HepG2 (cell line): ENCODE measurements at regions not wholly inside any gene's neighbourhood (a gene's known extent, or its start where the extent isn't known, plus 50 kb on each side); places are given as distances from the start of the nearest gene placed in this dataset.
"Not testable (repeated sequence)": the region's sequence is repeated elsewhere in the genome, so short reads cannot be mapped to it uniquely, and the experiment has no call there.

Source experiments
- ATAC-seq: fragments of 200-7000 bp; cut with Tn5 transposase; 3 replicates; pipeline ENCODE4 v1.9.1; 2020; ENCODE audit warnings: mild to moderate bottlenecking, moderate library complexity
- BruUV-seq: library from RNA; stranded (reverse); fragments of 400-500 nt; replicated peaks from 2 replicates; lab custom pipeline; 2021; lab: Mats Ljungman, UMichigan
- CTCF ChIA-PET: fragments of 300-600 bp; formaldehyde crosslinking; extraction: SDS; loops from one replicate; lab custom pipeline; 2021; ENCODE audit warnings: low total read pairs, inconsistent platforms, low intra/inter-chr PET ratio; lab: Yijun Ruan, JAX
- POLR2A ChIA-PET: fragments of 350-600 bp; sonication (Branson Sonifier 250); formaldehyde crosslinking; loops from one replicate; lab custom pipeline; 2020; ENCODE audit warnings: antibody characterized with exemption, inconsistent platforms; lab: Yijun Ruan, JAX
- DNase-seq: peaks from one replicate; pipeline ENCODE4 v3.0.0-alpha.2; 2015; ENCODE audit warnings: low spot score
- FAIRE-seq: peaks from 3 replicates; lab custom pipeline; 2011; peaks lifted over from hg19 to GRCh38; lab: Jason Lieb, UNC
- H2AFZ ChIP-seq: one replicate; pipeline ENCODE4 v1.6.1; 2011; ENCODE audit warnings: low read length, inconsistent platforms
- H3K27ac ChIP-seq: fragments of 300-600 bp; 3 replicates; pipeline ENCODE4 v1.8.0; 2011; ENCODE audit warnings: mixed run types, mild to moderate bottlenecking, mixed read lengths, low read length, inconsistent platforms; ENCODE audit not compliant: insufficient read depth; ENCODE audit errors: extremely low read length
- H3K27me3 ChIP-seq, 2 experiments: fragments of 200-600 bp in 1 of 2; 2 replicates in 1 of 2; 3 replicates in 1 of 2; pipeline versions ENCODE4 v1.6.0 to v1.8.0; 2011; ENCODE audit warnings: low read length in 2 of 2, mild to moderate bottlenecking in 2 of 2, moderate library complexity in 2 of 2, inconsistent platforms in 1 of 2; ENCODE audit not compliant: insufficient read depth in 2 of 2, control insufficient read depth in 1 of 2
- H3K36me3 ChIP-seq, 2 experiments: fragments of 200-600 bp in 1 of 2; replicated peaks in 1 of 2; 2 replicates in 1 of 2; 3 replicates in 1 of 2; pipeline versions ENCODE4 v1.5.1 to v1.8.0; 2011; ENCODE audit warnings: low read length in 2 of 2, inconsistent platforms in 1 of 2; ENCODE audit not compliant: insufficient read depth in 2 of 2, control insufficient read depth in 1 of 2
- H3K4me1 ChIP-seq: 2 replicates; pipeline ENCODE4 v1.5.1; 2012; ENCODE audit warnings: low read length, inconsistent platforms; ENCODE audit not compliant: insufficient read depth
- H3K4me2 ChIP-seq: 2 replicates; pipeline ENCODE4 v1.6.0; 2011; ENCODE audit warnings: low read depth, low read length, inconsistent platforms
- H3K4me3 ChIP-seq, 3 experiments: fragments of 200-600 bp in 1 of 3; sonication (generic), shearing (Covaris generic) in 1 of 3; replicated peaks in 1 of 3; 2 replicates each; pipeline ENCODE4 v1.5.1; 2011 to 2016; ENCODE audit warnings: low read length in 3 of 3, inconsistent platforms in 2 of 3, low read depth in 2 of 3, mild to moderate bottlenecking in 2 of 3, control low read depth in 1 of 3, mixed read lengths in 1 of 3; ENCODE audit not compliant: insufficient read depth in 1 of 3
- H3K79me2 ChIP-seq: one replicate; pipeline ENCODE4 v1.6.1; 2011; ENCODE audit warnings: low read length, inconsistent platforms; ENCODE audit not compliant: insufficient read depth
- H3K9ac ChIP-seq: 2 replicates; pipeline ENCODE4 v1.6.0; 2011; ENCODE audit warnings: mild to moderate bottlenecking, low read depth, low read length, inconsistent platforms; ENCODE audit not compliant: insufficient read depth
- H3K9me3 ChIP-seq: 2 replicates; pipeline ENCODE4 v1.5.1; 2012; ENCODE audit warnings: mild to moderate bottlenecking, low read length
- H4K20me1 ChIP-seq: 2 replicates; pipeline ENCODE4 v1.6.0; 2011; ENCODE audit warnings: inconsistent platforms, mild to moderate bottlenecking, low read length, moderate library complexity; ENCODE audit not compliant: insufficient read depth
- RAD51 ChIP-seq: fragments of 450-650 bp; IDR thresholded peaks from 2 replicates; pipeline ENCODE4 v1.6.1; 2016; ENCODE audit warnings: borderline replicate concordance
- WGBS: methylation state at CpG from one replicate; pipeline ENCODE4 v1.1.6; 2017; ENCODE audit warnings: low lambda C conversion rate; 5-methylcytosine and 5-hydroxymethylcytosine counted together
- in situ Hi-C: cut with HindIII; loops from 2 replicates; pipeline ENCODE4 v1.10.0; 2017; ENCODE audit warnings: low pct_unique_long_range_greater_than_20kb; ENCODE audit not compliant: extremely low pct_ligation_motif_present
- intact Hi-C: fragments of 100-400 bp; cut with micrococcal nuclease; formaldehyde crosslinking; loops from one replicate; pipeline ENCODE4 v1.10.0; 2022; ENCODE audit not compliant: unreplicated experiment
- TF ChIP-seq, protein P1 (sequence below): sonication (generic); formaldehyde crosslinking; IDR thresholded peaks from 2 replicates; pipeline ENCODE4 v1.4.0; 2020; ENCODE audit warnings: missing genetic modification reagents
- TF ChIP-seq, protein P2 (sequence below): sonication (generic); formaldehyde crosslinking; IDR thresholded peaks from 2 replicates; pipeline ENCODE4 v1.4.0; 2020; ENCODE audit warnings: mild to moderate bottlenecking, missing genetic modification reagents

DNA sequence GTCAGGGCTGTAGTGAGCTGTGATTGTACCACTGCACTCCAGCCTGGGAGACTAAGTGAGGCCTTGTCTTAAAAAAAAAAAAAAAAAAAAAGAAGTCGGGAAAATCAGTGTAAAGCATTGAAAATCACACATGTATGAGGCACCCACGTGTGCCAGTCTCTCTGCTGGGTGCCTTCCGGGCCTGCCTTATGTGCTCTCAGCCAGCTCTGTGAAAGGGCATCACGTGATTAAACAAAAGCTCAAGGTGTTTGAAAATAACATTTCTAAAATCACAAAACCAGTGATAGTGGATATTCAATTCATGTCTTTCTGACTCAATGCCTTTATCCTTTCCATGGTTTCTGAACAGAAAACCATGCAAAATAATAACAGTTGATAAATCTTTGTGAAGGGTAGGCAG is 125.2 kb upstream of the PALS2 start:
- FAIRE-seq (no peak), ATAC-seq (no peak), DNase-seq (no peak)
- POLR2A ChIA-PET = no interaction called here
- H3K4me1 ChIP-seq = no peaks in the 10 kb centered on the region
- H3K4me2 ChIP-seq = no peak overlapping the region
- no peak overlapping the region for H3K4me3 ChIP-seq
- no peaks in the 10 kb centered on the region for H3K79me2 ChIP-seq
- no peak overlapping the region for H2AFZ ChIP-seq
- H3K9ac ChIP-seq = no peak overlapping the region
- TF ChIP-seq, protein P1, sequence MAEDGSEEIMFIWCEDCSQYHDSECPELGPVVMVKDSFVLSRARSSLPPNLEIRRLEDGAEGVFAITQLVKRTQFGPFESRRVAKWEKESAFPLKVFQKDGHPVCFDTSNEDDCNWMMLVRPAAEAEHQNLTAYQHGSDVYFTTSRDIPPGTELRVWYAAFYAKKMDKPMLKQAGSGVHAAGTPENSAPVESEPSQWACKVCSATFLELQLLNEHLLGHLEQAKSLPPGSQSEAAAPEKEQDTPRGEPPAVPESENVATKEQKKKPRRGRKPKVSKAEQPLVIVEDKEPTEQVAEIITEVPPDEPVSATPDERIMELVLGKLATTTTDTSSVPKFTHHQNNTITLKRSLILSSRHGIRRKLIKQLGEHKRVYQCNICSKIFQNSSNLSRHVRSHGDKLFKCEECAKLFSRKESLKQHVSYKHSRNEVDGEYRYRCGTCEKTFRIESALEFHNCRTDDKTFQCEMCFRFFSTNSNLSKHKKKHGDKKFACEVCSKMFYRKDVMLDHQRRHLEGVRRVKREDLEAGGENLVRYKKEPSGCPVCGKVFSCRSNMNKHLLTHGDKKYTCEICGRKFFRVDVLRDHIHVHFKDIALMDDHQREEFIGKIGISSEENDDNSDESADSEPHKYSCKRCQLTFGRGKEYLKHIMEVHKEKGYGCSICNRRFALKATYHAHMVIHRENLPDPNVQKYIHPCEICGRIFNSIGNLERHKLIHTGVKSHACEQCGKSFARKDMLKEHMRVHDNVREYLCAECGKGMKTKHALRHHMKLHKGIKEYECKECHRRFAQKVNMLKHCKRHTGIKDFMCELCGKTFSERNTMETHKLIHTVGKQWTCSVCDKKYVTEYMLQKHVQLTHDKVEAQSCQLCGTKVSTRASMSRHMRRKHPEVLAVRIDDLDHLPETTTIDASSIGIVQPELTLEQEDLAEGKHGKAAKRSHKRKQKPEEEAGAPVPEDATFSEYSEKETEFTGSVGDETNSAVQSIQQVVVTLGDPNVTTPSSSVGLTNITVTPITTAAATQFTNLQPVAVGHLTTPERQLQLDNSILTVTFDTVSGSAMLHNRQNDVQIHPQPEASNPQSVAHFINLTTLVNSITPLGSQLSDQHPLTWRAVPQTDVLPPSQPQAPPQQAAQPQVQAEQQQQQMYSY (CRISPR knock-in tag) = no peak
- TF ChIP-seq RAD51 = 0 out of 2 replicates have a peak, but pooled peaks have one; percentile 40
- TF ChIP-seq, protein P2, sequence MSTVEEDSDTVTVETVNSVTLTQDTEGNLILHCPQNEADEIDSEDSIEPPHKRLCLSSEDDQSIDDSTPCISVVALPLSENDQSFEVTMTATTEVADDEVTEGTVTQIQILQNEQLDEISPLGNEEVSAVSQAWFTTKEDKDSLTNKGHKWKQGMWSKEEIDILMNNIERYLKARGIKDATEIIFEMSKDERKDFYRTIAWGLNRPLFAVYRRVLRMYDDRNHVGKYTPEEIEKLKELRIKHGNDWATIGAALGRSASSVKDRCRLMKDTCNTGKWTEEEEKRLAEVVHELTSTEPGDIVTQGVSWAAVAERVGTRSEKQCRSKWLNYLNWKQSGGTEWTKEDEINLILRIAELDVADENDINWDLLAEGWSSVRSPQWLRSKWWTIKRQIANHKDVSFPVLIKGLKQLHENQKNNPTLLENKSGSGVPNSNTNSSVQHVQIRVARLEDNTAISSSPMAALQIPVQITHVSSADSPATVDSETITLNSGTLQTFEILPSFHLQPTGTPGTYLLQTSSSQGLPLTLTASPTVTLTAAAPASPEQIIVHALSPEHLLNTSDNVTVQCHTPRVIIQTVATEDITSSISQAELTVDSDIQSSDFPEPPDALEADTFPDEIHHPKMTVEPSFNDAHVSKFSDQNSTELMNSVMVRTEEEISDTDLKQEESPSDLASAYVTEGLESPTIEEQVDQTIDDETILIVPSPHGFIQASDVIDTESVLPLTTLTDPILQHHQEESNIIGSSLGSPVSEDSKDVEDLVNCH (CRISPR knock-in tag) = no peak
- in situ Hi-C loops (no loop called here), intact Hi-C loops (no loop called here)
- H3K27me3 ChIP-seq = peaks cover 2 to 6% of the 10 kb centered on the region in 2 experiments; a peak in 4 of 5 replicates
- H3K9me3 ChIP-seq = no peaks in the 10 kb centered on the region
- CTCF ChIA-PET = no interaction called here
- H3K36me3 ChIP-seq = no peaks in the 10 kb centered on the region
- no peaks in the 10 kb centered on the region for H4K20me1 ChIP-seq
- 37% methylated on average over 4 of the region's 4 CpGs for WGBS
- no TSS peak for BruUV-seq
- no peak overlapping the region for H3K27ac ChIP-seq

DNA sequence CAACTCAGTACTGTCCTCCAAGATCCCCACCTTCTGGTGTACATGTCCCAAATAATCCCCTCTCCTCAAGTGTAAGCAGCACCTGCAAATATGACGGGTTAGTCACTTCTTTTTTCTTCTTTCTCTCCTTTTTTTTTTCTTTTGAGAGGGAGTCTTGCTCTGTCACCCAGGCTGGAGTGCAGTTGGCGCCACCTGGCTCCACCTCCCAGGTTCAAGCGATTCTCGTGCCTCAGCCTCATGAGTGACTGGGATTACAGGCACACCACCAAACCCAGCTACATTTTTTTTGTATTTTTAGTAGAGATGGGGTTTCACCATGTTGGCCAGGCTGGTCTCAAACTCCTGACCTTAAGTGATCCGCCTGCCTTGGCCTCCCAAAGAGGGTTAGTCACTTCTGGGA is 123.8 kb upstream of the PALS2 start:
- WGBS = 38% methylated on average over 5 of the region's 5 CpGs
- FAIRE-seq = not testable (repeated sequence)

More for the DNA sequence above, 123.8 kb upstream of the PALS2 start:
- H3K9me3 ChIP-seq, in situ Hi-C loops, H3K9ac ChIP-seq, H3K36me3 ChIP-seq, ATAC-seq, CTCF ChIA-PET, H2AFZ ChIP-seq, H3K79me2 ChIP-seq, H3K27me3 ChIP-seq, H4K20me1 ChIP-seq, DNase-seq, H3K27ac ChIP-seq, H3K4me3 ChIP-seq, BruUV-seq, H3K4me2 ChIP-seq, intact Hi-C loops, POLR2A ChIA-PET, H3K4me1 ChIP-seq: not testable (repeated sequence)
